ENCODE measurements at regions not wholly inside any gene's neighbourhood (a gene's known extent, or its start where the extent isn't known, plus 50 kb on each side); places are given as distances from the start of the nearest gene placed in this dataset.

DNA sequence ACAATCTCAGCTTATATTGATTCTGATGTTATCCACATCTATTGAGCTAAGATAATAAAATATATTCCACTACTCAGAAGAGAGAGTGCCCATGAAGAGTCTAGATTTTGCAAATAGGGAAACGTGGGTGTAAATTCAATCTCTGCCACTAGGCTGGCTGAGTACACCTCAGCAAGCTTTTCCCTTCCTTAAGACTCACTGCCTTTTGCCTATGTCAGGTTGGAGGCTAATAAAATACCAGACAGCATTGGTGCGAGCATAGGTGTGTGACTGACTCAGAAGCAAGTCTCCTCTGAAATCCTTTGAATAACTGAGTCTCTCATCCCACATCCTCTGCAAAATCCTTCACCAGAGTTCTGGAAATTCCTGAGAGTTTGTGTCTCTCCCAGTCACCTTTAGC is 405.4 kb upstream of the CPEB2 start:
- TF ChIP-seq EP300 (IDR thresholded peaks at IDR 0.05; ENCODE audit: borderline replicate concordance in 1 of 2, low read depth in 1 of 2, low read length in 1 of 2), result no peak
- no peak for TF ChIP-seq RAD21 (IDR thresholded peaks at IDR 0.05; ENCODE audit: low read length)
- no peak for TF ChIP-seq YY1 (IDR thresholded peaks at IDR 0.05; ENCODE audit: low read depth)
- no peak; the same call in 1 of the 2 replicates for TF ChIP-seq CTCF (IDR thresholded peaks at IDR 0.05)

Data from SK-N-SH (cell line).